ENCODE measurements at regions not wholly inside any gene's neighbourhood (a gene's known extent, or its start where the extent isn't known, plus 50 kb on each side); places are given as distances from the start of the nearest gene placed in this dataset.
A peak's percentile ranks its signal among the peaks of the same experiment; 100 is the strongest.

GRCh38 chr6:106882138-106882537 lies 92.4 kb downstream of the CD24 start:
- H3K9ac ChIP-seq (ENCODE audit: low read length in 3 of 3) = no peak overlapping the region
- TF ChIP-seq, protein P1, sequence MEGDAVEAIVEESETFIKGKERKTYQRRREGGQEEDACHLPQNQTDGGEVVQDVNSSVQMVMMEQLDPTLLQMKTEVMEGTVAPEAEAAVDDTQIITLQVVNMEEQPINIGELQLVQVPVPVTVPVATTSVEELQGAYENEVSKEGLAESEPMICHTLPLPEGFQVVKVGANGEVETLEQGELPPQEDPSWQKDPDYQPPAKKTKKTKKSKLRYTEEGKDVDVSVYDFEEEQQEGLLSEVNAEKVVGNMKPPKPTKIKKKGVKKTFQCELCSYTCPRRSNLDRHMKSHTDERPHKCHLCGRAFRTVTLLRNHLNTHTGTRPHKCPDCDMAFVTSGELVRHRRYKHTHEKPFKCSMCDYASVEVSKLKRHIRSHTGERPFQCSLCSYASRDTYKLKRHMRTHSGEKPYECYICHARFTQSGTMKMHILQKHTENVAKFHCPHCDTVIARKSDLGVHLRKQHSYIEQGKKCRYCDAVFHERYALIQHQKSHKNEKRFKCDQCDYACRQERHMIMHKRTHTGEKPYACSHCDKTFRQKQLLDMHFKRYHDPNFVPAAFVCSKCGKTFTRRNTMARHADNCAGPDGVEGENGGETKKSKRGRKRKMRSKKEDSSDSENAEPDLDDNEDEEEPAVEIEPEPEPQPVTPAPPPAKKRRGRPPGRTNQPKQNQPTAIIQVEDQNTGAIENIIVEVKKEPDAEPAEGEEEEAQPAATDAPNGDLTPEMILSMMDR (IDR thresholded peaks at IDR 0.05; ENCODE audit: borderline replicate concordance, extremely low read depth, insufficient read depth) = no peak
- peak overlapping the region in 1 of 2 donors; percentile 13 for H3K27ac ChIP-seq (ENCODE audit: low read depth in 2 of 2, low read length in 2 of 2)
- intact Hi-C loops (cut with DNase I) = no loop called here
- DNase-seq = peak in 2 of 5 donors; percentile 70 to 76
- H3K27me3 ChIP-seq (ENCODE audit: control insufficient read depth, insufficient read depth, low read length) = no peaks in the 10 kb centered on the region
- H3K9me3 ChIP-seq (ENCODE audit: control insufficient read depth in 2 of 3, insufficient read depth in 1 of 3, low read length in 3 of 3) = no peaks in the 10 kb centered on the region
- FAIRE-seq = no peak
- no peak overlapping the region for H3K4me3 ChIP-seq (ENCODE audit: low read length in 3 of 3)
- peaks cover 0 to 2% (median 0%) of the 10 kb centered on the region in 3 donors for H3K4me1 ChIP-seq (ENCODE audit: control insufficient read depth in 2 of 3, insufficient read depth in 2 of 3, low read depth in 1 of 3, low read length in 3 of 3)
- no peaks in the 10 kb centered on the region for H3K36me3 ChIP-seq (ENCODE audit: control insufficient read depth in 2 of 3, insufficient read depth in 3 of 3, low read length in 3 of 3)

- FAIRE-seq (no peak), DNase-seq (no peak)
- Histone ChIP-seq H3K9ac (ENCODE audit: low read length in 3 of 3) (no peak overlapping the region), H3K27ac (ENCODE audit: low read depth in 2 of 2, low read length in 2 of 2) (no peak overlapping the region), H3K4me1 (ENCODE audit: control insufficient read depth in 2 of 3, insufficient read depth in 2 of 3, low read depth in 1 of 3, low read length in 3 of 3) (no peaks in the 10 kb centered on the region), H3K4me3 (ENCODE audit: low read length in 3 of 3) (no peak overlapping the region), H3K36me3 (ENCODE audit: control insufficient read depth in 2 of 3, insufficient read depth in 3 of 3, low read length in 3 of 3) (no peaks in the 10 kb centered on the region), H3K27me3 (ENCODE audit: control insufficient read depth, insufficient read depth, low read length) (no peaks in the 10 kb centered on the region), H3K9me3 (ENCODE audit: control insufficient read depth in 2 of 3, insufficient read depth in 1 of 3, low read length in 3 of 3) (no peaks in the 10 kb centered on the region)
- TF ChIP-seq, protein P1 (IDR thresholded peaks at IDR 0.05; ENCODE audit: borderline replicate concordance, extremely low read depth, insufficient read depth) = no peak
- intact Hi-C loops (cut with DNase I) = no loop called here
Measured at GRCh38 chr6:106880952-106881351, 93.6 kb downstream of the CD24 start.

- intact Hi-C loops (cut with DNase I) = no loop called here
- FAIRE-seq (no peak), DNase-seq (no peak)
- no peak overlapping the region for H3K4me3 ChIP-seq (ENCODE audit: low read length in 3 of 3)
- no peaks in the 10 kb centered on the region for H3K36me3 ChIP-seq (ENCODE audit: control insufficient read depth in 2 of 3, insufficient read depth in 3 of 3, low read length in 3 of 3)
- H3K27me3 ChIP-seq (ENCODE audit: control insufficient read depth, insufficient read depth, low read length) = no peaks in the 10 kb centered on the region
- TF ChIP-seq, protein P1 (IDR thresholded peaks at IDR 0.05; ENCODE audit: borderline replicate concordance, extremely low read depth, insufficient read depth) = no peak
- H3K9ac ChIP-seq (ENCODE audit: low read length in 3 of 3) = no peak overlapping the region
- peaks cover 0 to 5% (median 4%) of the 10 kb centered on the region in 3 donors for H3K4me1 ChIP-seq (ENCODE audit: control insufficient read depth in 2 of 3, insufficient read depth in 2 of 3, low read depth in 1 of 3, low read length in 3 of 3)
- no peaks in the 10 kb centered on the region for H3K9me3 ChIP-seq (ENCODE audit: control insufficient read depth in 2 of 3, insufficient read depth in 1 of 3, low read length in 3 of 3)
- no peak overlapping the region for H3K27ac ChIP-seq (ENCODE audit: low read depth in 2 of 2, low read length in 2 of 2)
Measured at GRCh38 chr6:106875782-106876321, 98.7 kb downstream of the CD24 start.

- no peak overlapping the region for H3K27ac ChIP-seq (ENCODE audit: low read depth in 2 of 2, low read length in 2 of 2)
- TF ChIP-seq, protein P1 (IDR thresholded peaks at IDR 0.05; ENCODE audit: borderline replicate concordance, extremely low read depth, insufficient read depth) = no peak
- no peak overlapping the region for H3K9ac ChIP-seq (ENCODE audit: low read length in 3 of 3)
- H3K4me3 ChIP-seq (ENCODE audit: low read length in 3 of 3) = no peak overlapping the region
- no peaks in the 10 kb centered on the region for H3K36me3 ChIP-seq (ENCODE audit: control insufficient read depth in 2 of 3, insufficient read depth in 3 of 3, low read length in 3 of 3)
- no peaks in the 10 kb centered on the region for H3K9me3 ChIP-seq (ENCODE audit: control insufficient read depth in 2 of 3, insufficient read depth in 1 of 3, low read length in 3 of 3)
- FAIRE-seq (no peak), DNase-seq (no peak)
- intact Hi-C loops (cut with DNase I) = no loop called here
- H3K4me1 ChIP-seq (ENCODE audit: control insufficient read depth in 2 of 3, insufficient read depth in 2 of 3, low read depth in 1 of 3, low read length in 3 of 3) = peaks cover 0 to 5% (median 4%) of the 10 kb centered on the region in 3 donors
- no peaks in the 10 kb centered on the region for H3K27me3 ChIP-seq (ENCODE audit: control insufficient read depth, insufficient read depth, low read length)
Measured at GRCh38 chr6:106874481-106874880, 100.0 kb downstream of the CD24 start.

Measured in kidney (tissue), 13 donors.